AG09319 (cell line): ENCODE measurements at regions not wholly inside any gene's neighbourhood (a gene's known extent, or its start where the extent isn't known, plus 50 kb on each side); places are given as distances from the start of the nearest gene placed in this dataset.

ENCODE experiments used
- DNase-seq: peaks from one replicate; pipeline ENCODE4 v3.0.0-alpha.2; 2010; ENCODE audit warnings: low read depth; ENCODE audit errors: extremely low read depth
- CTCF ChIP-seq: IDR thresholded peaks from 2 replicates; pipeline ENCODE4 v1.5.1; 2011; ENCODE audit warnings: low read depth, mild to moderate bottlenecking, inconsistent platforms, low read length, moderate library complexity

- no peak for DNase-seq
- no peak for TF ChIP-seq CTCF
These were observed 78.4 kb upstream of the GSE1 start for GRCh38 chr16:85534536-85535351.

- no peak for TF ChIP-seq CTCF
- no peak for DNase-seq
These were observed 77.6 kb upstream of the GSE1 start for GRCh38 chr16:85535352-85536072.

GRCh38 chr16:85536073-85536410 lies 77.1 kb upstream of the GSE1 start:
- no peak for DNase-seq
- no peak for TF ChIP-seq CTCF

GRCh38 chr16:85536411-85537330 lies 76.5 kb upstream of the GSE1 start:
- DNase-seq = no peak
- TF ChIP-seq CTCF = no peak

- no peak for TF ChIP-seq CTCF
- DNase-seq = no peak
These were observed 75.8 kb upstream of the GSE1 start for GRCh38 chr16:85537331-85537788.

- DNase-seq = no peak
- TF ChIP-seq CTCF = no peak
These were observed 75.2 kb upstream of the GSE1 start for GRCh38 chr16:85537795-85538401.
